ENCODE measurements at regions not wholly inside any gene's neighbourhood (a gene's known extent, or its start where the extent isn't known, plus 50 kb on each side); places are given as distances from the start of the nearest gene placed in this dataset. TPM values are rescaled to one million over a fixed set of nuclear protein-coding genes. Genes with fewer than 3 reads are reported as not detected.

Small RNA genes in the stretch of these regions (small RNA-seq; reads per million reads assigned to genes)
- gene RN7SL150P (ENCODE audit: low read depth) (not detected), gene RPS4XP23 (ENCODE audit: low read depth) (not detected)

All from mesenchymal stem cell (in vitro differentiated cells and primary cell).